ENCODE measurements at regions not wholly inside any gene's neighbourhood (a gene's known extent, or its start where the extent isn't known, plus 50 kb on each side); places are given as distances from the start of the nearest gene placed in this dataset.

DNA sequence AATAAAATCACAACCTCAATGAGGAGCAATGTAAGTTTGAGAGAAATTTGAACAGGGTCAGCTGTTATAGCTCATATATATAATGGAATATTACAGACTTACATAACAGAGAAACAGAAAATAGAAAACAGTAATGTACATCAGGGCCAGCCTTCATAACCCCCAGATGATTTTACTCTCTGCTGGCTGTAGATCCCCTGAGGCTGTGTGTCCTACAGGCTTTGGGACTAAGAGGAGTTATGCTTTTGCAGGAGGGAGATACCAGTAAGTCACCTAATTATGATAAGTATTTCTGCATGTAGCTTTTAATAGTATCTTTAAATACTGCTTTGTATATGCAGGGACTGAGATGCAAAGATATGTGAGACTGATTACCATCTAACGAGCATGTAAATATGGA, 105.8 kb upstream of the ASCC3 start:
- H3K9me3 ChIP-seq (ENCODE audit: control insufficient read depth in 4 of 4, low read length in 3 of 4): no peaks in the 10 kb centered on the region
- no peak overlapping the region for H3K9ac ChIP-seq (ENCODE audit: low read depth in 1 of 2, low read length in 2 of 2)
- TF ChIP-seq GABPA (IDR thresholded peaks at IDR 0.05 in 1 of 2, conservative IDR thresholded peaks at IDR 0.05 in 1 of 2): no peak
- TF ChIP-seq, protein P1, sequence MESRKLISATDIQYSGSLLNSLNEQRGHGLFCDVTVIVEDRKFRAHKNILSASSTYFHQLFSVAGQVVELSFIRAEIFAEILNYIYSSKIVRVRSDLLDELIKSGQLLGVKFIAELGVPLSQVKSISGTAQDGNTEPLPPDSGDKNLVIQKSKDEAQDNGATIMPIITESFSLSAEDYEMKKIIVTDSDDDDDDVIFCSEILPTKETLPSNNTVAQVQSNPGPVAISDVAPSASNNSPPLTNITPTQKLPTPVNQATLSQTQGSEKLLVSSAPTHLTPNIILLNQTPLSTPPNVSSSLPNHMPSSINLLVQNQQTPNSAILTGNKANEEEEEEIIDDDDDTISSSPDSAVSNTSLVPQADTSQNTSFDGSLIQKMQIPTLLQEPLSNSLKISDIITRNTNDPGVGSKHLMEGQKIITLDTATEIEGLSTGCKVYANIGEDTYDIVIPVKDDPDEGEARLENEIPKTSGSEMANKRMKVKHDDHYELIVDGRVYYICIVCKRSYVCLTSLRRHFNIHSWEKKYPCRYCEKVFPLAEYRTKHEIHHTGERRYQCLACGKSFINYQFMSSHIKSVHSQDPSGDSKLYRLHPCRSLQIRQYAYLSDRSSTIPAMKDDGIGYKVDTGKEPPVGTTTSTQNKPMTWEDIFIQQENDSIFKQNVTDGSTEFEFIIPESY (IDR thresholded peaks at IDR 0.05): no peak
- TF ChIP-seq NR2F2 (IDR thresholded peaks at IDR 0.05): no peak
- TF ChIP-seq EGR1 (IDR thresholded peaks at IDR 0.05; ENCODE audit: low read depth in 2 of 2): no peak
- no peaks in the 10 kb centered on the region for H3K36me3 ChIP-seq (ENCODE audit: control insufficient read depth in 4 of 4, insufficient read depth in 3 of 4, low read depth in 1 of 4, low read length in 3 of 4)
- H3K4me1 ChIP-seq (ENCODE audit: control insufficient read depth in 4 of 4, insufficient read depth in 4 of 4, low read length in 3 of 4): no peaks in the 10 kb centered on the region
- 81% methylated on average over 1 of the region's 1 CpG for WGBS
- no peaks in the 10 kb centered on the region for H3K27me3 ChIP-seq (ENCODE audit: control insufficient read depth in 4 of 4, insufficient read depth in 4 of 4, low read length in 3 of 4)
- H3K4me3 ChIP-seq (ENCODE audit: low read depth in 1 of 3, low read length in 3 of 3): no peak overlapping the region
- no peak overlapping the region for H3K27ac ChIP-seq (ENCODE audit: low read depth in 1 of 2, low read length in 2 of 2)
- DNase-seq (ENCODE audit: low spot score): no peak

GRCh38 chr6:100987556-100987955, 106.4 kb upstream of the ASCC3 start:
- Histone ChIP-seq H3K4me1 (ENCODE audit: control insufficient read depth in 4 of 4, insufficient read depth in 4 of 4, low read length in 3 of 4) (no peaks in the 10 kb centered on the region), H3K27me3 (ENCODE audit: control insufficient read depth in 4 of 4, insufficient read depth in 4 of 4, low read length in 3 of 4) (no peaks in the 10 kb centered on the region), H3K9ac (ENCODE audit: low read depth in 1 of 2, low read length in 2 of 2) (no peak overlapping the region), H3K27ac (ENCODE audit: low read depth in 1 of 2, low read length in 2 of 2) (no peak overlapping the region), H3K4me3 (ENCODE audit: low read depth in 1 of 3, low read length in 3 of 3) (no peak overlapping the region), H3K36me3 (ENCODE audit: control insufficient read depth in 4 of 4, insufficient read depth in 3 of 4, low read depth in 1 of 4, low read length in 3 of 4) (no peaks in the 10 kb centered on the region), H3K9me3 (ENCODE audit: control insufficient read depth in 4 of 4, low read length in 3 of 4) (no peaks in the 10 kb centered on the region)
- WGBS: 88% methylated on average over 5 of the region's 5 CpGs
- TF ChIP-seq SP1 (IDR thresholded peaks at IDR 0.05): no peak
- no peak for TF ChIP-seq FOXA1 (IDR thresholded peaks at IDR 0.05)
- no peak for TF ChIP-seq CTCF (IDR thresholded peaks at IDR 0.05; ENCODE audit: low read depth, low read length, missing input control)
- no peak for TF ChIP-seq EGR1 (IDR thresholded peaks at IDR 0.05; ENCODE audit: low read depth in 2 of 2)
- no peak for TF ChIP-seq GABPA (IDR thresholded peaks at IDR 0.05 in 1 of 2, conservative IDR thresholded peaks at IDR 0.05 in 1 of 2)
- TF ChIP-seq, protein P2, sequence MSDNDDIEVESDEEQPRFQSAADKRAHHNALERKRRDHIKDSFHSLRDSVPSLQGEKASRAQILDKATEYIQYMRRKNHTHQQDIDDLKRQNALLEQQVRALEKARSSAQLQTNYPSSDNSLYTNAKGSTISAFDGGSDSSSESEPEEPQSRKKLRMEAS (IDR thresholded peaks at IDR 0.05): no peak
- TF ChIP-seq HNF4A (conservative IDR thresholded peaks at IDR 0.05): no peak
- TF ChIP-seq FOXA2 (IDR thresholded peaks at IDR 0.05): no peak
- TF ChIP-seq NR2F2 (IDR thresholded peaks at IDR 0.05): no peak
- TF ChIP-seq, protein P1 (IDR thresholded peaks at IDR 0.05): no peak
- TF ChIP-seq JUND (IDR thresholded peaks at IDR 0.05): no peak
- TF ChIP-seq YY1 (IDR thresholded peaks at IDR 0.05): no peak
- no peak for TF ChIP-seq RXRA (IDR thresholded peaks at IDR 0.05)
- no peak for TF ChIP-seq HNF4G (IDR thresholded peaks at IDR 0.05)
- TF ChIP-seq, protein P3, sequence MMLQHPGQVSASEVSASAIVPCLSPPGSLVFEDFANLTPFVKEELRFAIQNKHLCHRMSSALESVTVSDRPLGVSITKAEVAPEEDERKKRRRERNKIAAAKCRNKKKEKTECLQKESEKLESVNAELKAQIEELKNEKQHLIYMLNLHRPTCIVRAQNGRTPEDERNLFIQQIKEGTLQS (IDR thresholded peaks at IDR 0.05): no peak
- no peak for TF ChIP-seq RAD21 (IDR thresholded peaks at IDR 0.05)
- no peak for TF ChIP-seq TAF1 (conservative IDR thresholded peaks at IDR 0.05)
- no peak for DNase-seq (ENCODE audit: low spot score)
